GM23338 (cell line): ENCODE measurements at regions not wholly inside any gene's neighbourhood (a gene's known extent, or its start where the extent isn't known, plus 50 kb on each side); places are given as distances from the start of the nearest gene placed in this dataset.

Experiments used
- ATAC-seq: fragments of 200-7000 bp; cut with Tn5 transposase; 3 replicates; pipeline ENCODE4 v1.9.1; 2020
- DNase-seq: peaks from one replicate; pipeline ENCODE4 v3.0.0-alpha.2; 2015; ENCODE audit warnings: low spot score
- H2AFZ ChIP-seq: fragments of 200-600 bp; sonication (generic); 2 replicates; pipeline ENCODE4 v1.8.0; 2016; ENCODE audit warnings: antibody characterized with exemption, mild to moderate bottlenecking, moderate library complexity
- H3F3A ChIP-seq: fragments of 200-600 bp; sonication (generic); replicated peaks from 2 replicates; pipeline ENCODE4 v1.8.0; 2017; ENCODE audit warnings: antibody characterized with exemption, mixed run types, low read depth
- H3K27ac ChIP-seq: fragments of 200-600 bp; sonication (generic); 2 replicates; pipeline ENCODE4 v1.6.1; 2016; ENCODE audit warnings: low read depth
- H3K27me3 ChIP-seq: fragments of 200-600 bp; sonication (generic); 2 replicates; pipeline ENCODE4 v1.8.0; 2016; ENCODE audit warnings: mild to moderate bottlenecking, mixed run types, moderate library complexity; ENCODE audit not compliant: insufficient read depth
- H3K36me3 ChIP-seq: fragments of 200-600 bp; sonication (generic); 2 replicates; pipeline ENCODE4 v1.8.0; 2016; ENCODE audit warnings: mild to moderate bottlenecking; ENCODE audit not compliant: insufficient read depth
- H3K4me1 ChIP-seq: fragments of 200-600 bp; sonication (generic); 2 replicates; pipeline ENCODE4 v1.8.0; 2016; ENCODE audit warnings: mild to moderate bottlenecking, moderate library complexity; ENCODE audit not compliant: insufficient read depth
- H3K4me2 ChIP-seq: fragments of 200-600 bp; sonication (generic); 2 replicates; pipeline ENCODE4 v1.7.1; 2017; ENCODE audit warnings: mixed run types
- H3K4me3 ChIP-seq: fragments of 200-600 bp; sonication (generic); 2 replicates; pipeline ENCODE4 v1.6.1; 2016; ENCODE audit warnings: mixed run types
- H3K79me2 ChIP-seq: fragments of 200-600 bp; sonication (generic); replicated peaks from 2 replicates; pipeline ENCODE4 v1.8.0; 2017; ENCODE audit warnings: mild to moderate bottlenecking; ENCODE audit not compliant: insufficient read depth
- H3K9me2 ChIP-seq: fragments of 200-600 bp; sonication (generic); 2 replicates; pipeline ENCODE4 v1.8.0; 2017; ENCODE audit not compliant: insufficient read depth
- H4K20me1 ChIP-seq: fragments of 200-600 bp; sonication (generic); replicated peaks from 2 replicates; pipeline ENCODE4 v1.8.0; 2017; ENCODE audit warnings: mild to moderate bottlenecking; ENCODE audit not compliant: insufficient read depth
- H3K27ac Mint-ChIP-seq: 2 replicates; pipeline ENCODE4 v1.8.0; 2020; ENCODE audit warnings: inconsistent platforms, mild to moderate bottlenecking, moderate library complexity, mixed read lengths
- H3K27me3 Mint-ChIP-seq: 3 replicates; pipeline ENCODE4 v1.8.0; 2022; ENCODE audit warnings: low read depth, mild to moderate bottlenecking, moderate library complexity, mixed read lengths, inconsistent platforms; ENCODE audit not compliant: insufficient read depth, poor library complexity
- H3K36me3 Mint-ChIP-seq: 3 replicates; pipeline ENCODE4 v1.8.0; 2021; ENCODE audit warnings: low read depth, mild to moderate bottlenecking, inconsistent platforms, moderate library complexity, mixed read lengths
- H3K4me1 Mint-ChIP-seq: 3 replicates; pipeline ENCODE4 v1.8.0; 2020; ENCODE audit warnings: mild to moderate bottlenecking, inconsistent platforms, mixed read lengths
- H3K4me3 Mint-ChIP-seq: 3 replicates; pipeline ENCODE4 v1.8.0; 2021; ENCODE audit warnings: moderate library complexity, mild to moderate bottlenecking, inconsistent platforms, mixed read lengths
- H3K9me3 Mint-ChIP-seq: 3 replicates; pipeline ENCODE4 v1.8.0; 2020; ENCODE audit warnings: moderate library complexity, mild to moderate bottlenecking, inconsistent platforms, mixed read lengths
- CREB1 ChIP-seq: fragments of 250-450 bp; sonication (Bioruptor Pico); IDR thresholded peaks from 2 replicates; pipeline ENCODE4 v1.5.0; 2020; ENCODE audit warnings: low read depth, mild to moderate bottlenecking, moderate library complexity
- EZH2 ChIP-seq: fragments of 200-600 bp; sonication (generic); IDR thresholded peaks from one replicate; pipeline ENCODE4 v1.8.0; 2017; ENCODE audit warnings: antibody characterized with exemption, mild to moderate bottlenecking, low read depth; ENCODE audit not compliant: unreplicated experiment
- EZH2phosphoT487 ChIP-seq: fragments of 200-600 bp; sonication (generic); IDR thresholded peaks from one replicate; pipeline ENCODE4 v1.8.1; 2018; ENCODE audit warnings: antibody characterized with exemption; ENCODE audit not compliant: unreplicated experiment
- JUNB ChIP-seq: IDR thresholded peaks from one replicate; pipeline ENCODE4 v1.6.1; 2016; ENCODE audit warnings: antibody characterized with exemption; ENCODE audit not compliant: unreplicated experiment
- NANOG ChIP-seq: IDR thresholded peaks from 2 replicates; pipeline ENCODE4 v1.6.1; 2016; ENCODE audit warnings: antibody characterized with exemption, borderline replicate concordance
- POLR2AphosphoS5 ChIP-seq: IDR thresholded peaks from 2 replicates; pipeline ENCODE4 v1.6.1; 2016; ENCODE audit warnings: antibody characterized with exemption, low read depth
- ZNF331 ChIP-seq: fragments of 250-450 bp; sonication (Bioruptor Pico); IDR thresholded peaks from 2 replicates; pipeline ENCODE4 v1.5.0; 2020; ENCODE audit warnings: low read depth, mild to moderate bottlenecking, moderate library complexity
- TF ChIP-seq, protein P1 (sequence below): IDR thresholded peaks from one replicate; pipeline ENCODE4 v1.6.1; 2018; ENCODE audit warnings: antibody characterized with exemption; ENCODE audit not compliant: unreplicated experiment
- TF ChIP-seq, protein P2 (sequence below), 2 experiments: fragments of 200-600 bp in 1 of 2; sonication (generic) in 1 of 2; conservative IDR thresholded peaks; 2 replicates each; pipeline versions ENCODE4 v1.5.1 to v1.6.1; 2016 to 2017; ENCODE audit warnings: antibody characterized with exemption in 2 of 2, low read depth in 2 of 2, mild to moderate bottlenecking in 2 of 2, moderate library complexity in 1 of 2
- TF ChIP-seq, protein P3 (sequence below): fragments of 250-450 bp; sonication (Bioruptor Pico); IDR thresholded peaks from 2 replicates; pipeline ENCODE4 v1.5.0; 2020; ENCODE audit warnings: mild to moderate bottlenecking, moderate library complexity

DNA sequence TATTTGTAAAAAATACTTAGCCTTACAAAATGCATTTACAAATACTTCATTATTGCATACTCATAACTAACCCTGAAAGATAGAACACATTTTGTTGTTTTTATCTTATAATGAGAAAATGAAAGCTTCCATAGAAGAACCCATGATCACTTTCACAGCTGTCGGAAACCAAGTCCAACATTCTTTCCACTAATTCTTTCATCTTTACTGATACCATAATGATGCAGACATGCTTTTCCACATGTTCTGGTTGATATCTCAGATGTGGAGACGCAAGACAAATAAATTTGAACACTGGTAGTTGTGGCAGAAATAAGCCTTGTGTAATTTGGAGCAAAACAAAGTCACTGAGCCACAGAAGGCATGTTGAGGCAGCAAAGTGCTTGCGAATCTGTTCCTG, 136.0 kb downstream of the FBXO4 start:
- H3K27me3 Mint-ChIP-seq = no peaks in the 10 kb centered on the region
- H3K27ac ChIP-seq = no peak overlapping the region
- no peaks in the 10 kb centered on the region for H3K36me3 Mint-ChIP-seq
- H3K4me3 ChIP-seq = no peak overlapping the region
- H4K20me1 ChIP-seq = no peaks in the 10 kb centered on the region
- H3K4me2 ChIP-seq = no peak overlapping the region
- DNase-seq (no peak), ATAC-seq (no peak)
- TF ChIP-seq, protein P1, sequence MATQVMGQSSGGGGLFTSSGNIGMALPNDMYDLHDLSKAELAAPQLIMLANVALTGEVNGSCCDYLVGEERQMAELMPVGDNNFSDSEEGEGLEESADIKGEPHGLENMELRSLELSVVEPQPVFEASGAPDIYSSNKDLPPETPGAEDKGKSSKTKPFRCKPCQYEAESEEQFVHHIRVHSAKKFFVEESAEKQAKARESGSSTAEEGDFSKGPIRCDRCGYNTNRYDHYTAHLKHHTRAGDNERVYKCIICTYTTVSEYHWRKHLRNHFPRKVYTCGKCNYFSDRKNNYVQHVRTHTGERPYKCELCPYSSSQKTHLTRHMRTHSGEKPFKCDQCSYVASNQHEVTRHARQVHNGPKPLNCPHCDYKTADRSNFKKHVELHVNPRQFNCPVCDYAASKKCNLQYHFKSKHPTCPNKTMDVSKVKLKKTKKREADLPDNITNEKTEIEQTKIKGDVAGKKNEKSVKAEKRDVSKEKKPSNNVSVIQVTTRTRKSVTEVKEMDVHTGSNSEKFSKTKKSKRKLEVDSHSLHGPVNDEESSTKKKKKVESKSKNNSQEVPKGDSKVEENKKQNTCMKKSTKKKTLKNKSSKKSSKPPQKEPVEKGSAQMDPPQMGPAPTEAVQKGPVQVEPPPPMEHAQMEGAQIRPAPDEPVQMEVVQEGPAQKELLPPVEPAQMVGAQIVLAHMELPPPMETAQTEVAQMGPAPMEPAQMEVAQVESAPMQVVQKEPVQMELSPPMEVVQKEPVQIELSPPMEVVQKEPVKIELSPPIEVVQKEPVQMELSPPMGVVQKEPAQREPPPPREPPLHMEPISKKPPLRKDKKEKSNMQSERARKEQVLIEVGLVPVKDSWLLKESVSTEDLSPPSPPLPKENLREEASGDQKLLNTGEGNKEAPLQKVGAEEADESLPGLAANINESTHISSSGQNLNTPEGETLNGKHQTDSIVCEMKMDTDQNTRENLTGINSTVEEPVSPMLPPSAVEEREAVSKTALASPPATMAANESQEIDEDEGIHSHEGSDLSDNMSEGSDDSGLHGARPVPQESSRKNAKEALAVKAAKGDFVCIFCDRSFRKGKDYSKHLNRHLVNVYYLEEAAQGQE = no peak
- TF ChIP-seq POLR2AphosphoS5 (no peak), EZH2phosphoT487 (no peak), JUNB (no peak), NANOG (no peak), EZH2 (no peak), ZNF331 (no peak), CREB1 (no peak)
- TF ChIP-seq, protein P2, sequence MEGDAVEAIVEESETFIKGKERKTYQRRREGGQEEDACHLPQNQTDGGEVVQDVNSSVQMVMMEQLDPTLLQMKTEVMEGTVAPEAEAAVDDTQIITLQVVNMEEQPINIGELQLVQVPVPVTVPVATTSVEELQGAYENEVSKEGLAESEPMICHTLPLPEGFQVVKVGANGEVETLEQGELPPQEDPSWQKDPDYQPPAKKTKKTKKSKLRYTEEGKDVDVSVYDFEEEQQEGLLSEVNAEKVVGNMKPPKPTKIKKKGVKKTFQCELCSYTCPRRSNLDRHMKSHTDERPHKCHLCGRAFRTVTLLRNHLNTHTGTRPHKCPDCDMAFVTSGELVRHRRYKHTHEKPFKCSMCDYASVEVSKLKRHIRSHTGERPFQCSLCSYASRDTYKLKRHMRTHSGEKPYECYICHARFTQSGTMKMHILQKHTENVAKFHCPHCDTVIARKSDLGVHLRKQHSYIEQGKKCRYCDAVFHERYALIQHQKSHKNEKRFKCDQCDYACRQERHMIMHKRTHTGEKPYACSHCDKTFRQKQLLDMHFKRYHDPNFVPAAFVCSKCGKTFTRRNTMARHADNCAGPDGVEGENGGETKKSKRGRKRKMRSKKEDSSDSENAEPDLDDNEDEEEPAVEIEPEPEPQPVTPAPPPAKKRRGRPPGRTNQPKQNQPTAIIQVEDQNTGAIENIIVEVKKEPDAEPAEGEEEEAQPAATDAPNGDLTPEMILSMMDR (conservative IDR thresholded peaks at IDR 0.05; ENCODE audit: low read depth in 2 of 2) = no peak
- TF ChIP-seq, protein P3, sequence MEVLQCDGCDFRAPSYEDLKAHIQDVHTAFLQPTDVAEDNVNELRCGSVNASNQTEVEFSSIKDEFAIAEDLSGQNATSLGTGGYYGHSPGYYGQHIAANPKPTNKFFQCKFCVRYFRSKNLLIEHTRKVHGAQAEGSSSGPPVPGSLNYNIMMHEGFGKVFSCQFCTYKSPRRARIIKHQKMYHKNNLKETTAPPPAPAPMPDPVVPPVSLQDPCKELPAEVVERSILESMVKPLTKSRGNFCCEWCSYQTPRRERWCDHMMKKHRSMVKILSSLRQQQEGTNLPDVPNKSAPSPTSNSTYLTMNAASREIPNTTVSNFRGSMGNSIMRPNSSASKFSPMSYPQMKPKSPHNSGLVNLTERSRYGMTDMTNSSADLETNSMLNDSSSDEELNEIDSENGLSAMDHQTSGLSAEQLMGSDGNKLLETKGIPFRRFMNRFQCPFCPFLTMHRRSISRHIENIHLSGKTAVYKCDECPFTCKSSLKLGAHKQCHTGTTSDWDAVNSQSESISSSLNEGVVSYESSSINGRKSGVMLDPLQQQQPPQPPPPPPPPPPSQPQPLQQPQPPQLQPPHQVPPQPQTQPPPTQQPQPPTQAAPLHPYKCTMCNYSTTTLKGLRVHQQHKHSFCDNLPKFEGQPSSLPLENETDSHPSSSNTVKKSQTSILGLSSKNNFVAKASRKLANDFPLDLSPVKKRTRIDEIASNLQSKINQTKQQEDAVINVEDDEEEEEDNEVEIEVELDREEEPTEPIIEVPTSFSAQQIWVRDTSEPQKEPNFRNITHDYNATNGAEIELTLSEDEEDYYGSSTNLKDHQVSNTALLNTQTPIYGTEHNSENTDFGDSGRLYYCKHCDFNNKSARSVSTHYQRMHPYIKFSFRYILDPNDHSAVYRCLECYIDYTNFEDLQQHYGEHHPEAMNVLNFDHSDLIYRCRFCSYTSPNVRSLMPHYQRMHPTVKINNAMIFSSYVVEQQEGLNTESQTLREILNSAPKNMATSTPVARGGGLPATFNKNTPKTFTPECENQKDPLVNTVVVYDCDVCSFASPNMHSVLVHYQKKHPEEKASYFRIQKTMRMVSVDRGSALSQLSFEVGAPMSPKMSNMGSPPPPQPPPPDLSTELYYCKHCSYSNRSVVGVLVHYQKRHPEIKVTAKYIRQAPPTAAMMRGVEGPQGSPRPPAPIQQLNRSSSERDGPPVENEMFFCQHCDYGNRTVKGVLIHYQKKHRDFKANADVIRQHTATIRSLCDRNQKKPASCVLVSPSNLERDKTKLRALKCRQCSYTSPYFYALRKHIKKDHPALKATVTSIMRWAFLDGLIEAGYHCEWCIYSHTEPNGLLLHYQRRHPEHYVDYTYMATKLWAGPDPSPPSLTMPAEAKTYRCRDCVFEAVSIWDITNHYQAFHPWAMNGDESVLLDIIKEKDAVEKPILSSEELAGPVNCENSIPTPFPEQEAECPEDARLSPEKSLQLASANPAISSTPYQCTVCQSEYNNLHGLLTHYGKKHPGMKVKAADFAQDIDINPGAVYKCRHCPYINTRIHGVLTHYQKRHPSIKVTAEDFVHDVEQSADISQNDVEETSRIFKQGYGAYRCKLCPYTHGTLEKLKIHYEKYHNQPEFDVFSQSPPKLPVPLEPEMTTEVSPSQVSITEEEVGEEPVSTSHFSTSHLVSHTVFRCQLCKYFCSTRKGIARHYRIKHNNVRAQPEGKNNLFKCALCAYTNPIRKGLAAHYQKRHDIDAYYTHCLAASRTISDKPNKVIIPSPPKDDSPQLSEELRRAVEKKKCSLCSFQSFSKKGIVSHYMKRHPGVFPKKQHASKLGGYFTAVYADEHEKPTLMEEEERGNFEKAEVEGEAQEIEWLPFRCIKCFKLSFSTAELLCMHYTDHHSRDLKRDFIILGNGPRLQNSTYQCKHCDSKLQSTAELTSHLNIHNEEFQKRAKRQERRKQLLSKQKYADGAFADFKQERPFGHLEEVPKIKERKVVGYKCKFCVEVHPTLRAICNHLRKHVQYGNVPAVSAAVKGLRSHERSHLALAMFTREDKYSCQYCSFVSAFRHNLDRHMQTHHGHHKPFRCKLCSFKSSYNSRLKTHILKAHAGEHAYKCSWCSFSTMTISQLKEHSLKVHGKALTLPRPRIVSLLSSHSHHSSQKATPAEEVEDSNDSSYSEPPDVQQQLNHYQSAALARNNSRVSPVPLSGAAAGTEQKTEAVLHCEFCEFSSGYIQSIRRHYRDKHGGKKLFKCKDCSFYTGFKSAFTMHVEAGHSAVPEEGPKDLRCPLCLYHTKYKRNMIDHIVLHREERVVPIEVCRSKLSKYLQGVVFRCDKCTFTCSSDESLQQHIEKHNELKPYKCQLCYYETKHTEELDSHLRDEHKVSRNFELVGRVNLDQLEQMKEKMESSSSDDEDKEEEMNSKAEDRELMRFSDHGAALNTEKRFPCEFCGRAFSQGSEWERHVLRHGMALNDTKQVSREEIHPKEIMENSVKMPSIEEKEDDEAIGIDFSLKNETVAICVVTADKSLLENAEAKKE = no peak
- no peaks in the 10 kb centered on the region for H3K9me2 ChIP-seq
- no peaks in the 10 kb centered on the region for H3K4me1 Mint-ChIP-seq
- no peak overlapping the region for H3K27ac Mint-ChIP-seq
- no peak overlapping the region for H2AFZ ChIP-seq
- no peaks in the 10 kb centered on the region for H3F3A ChIP-seq
- H3K9me3 Mint-ChIP-seq = peaks cover 6% of the 10 kb centered on the region; the same call in 1 of the 3 replicates
- H3K4me1 ChIP-seq = no peaks in the 10 kb centered on the region
- no peaks in the 10 kb centered on the region for H3K36me3 ChIP-seq
- no peaks in the 10 kb centered on the region for H3K79me2 ChIP-seq
- H3K4me3 Mint-ChIP-seq = no peak overlapping the region
- no peaks in the 10 kb centered on the region for H3K27me3 ChIP-seq
